NCI-H2029 (cell line): ENCODE measurements at regions not wholly inside any gene's neighbourhood (a gene's known extent, or its start where the extent isn't known, plus 50 kb on each side); places are given as distances from the start of the nearest gene placed in this dataset.
A peak's percentile ranks its signal among the peaks of the same experiment; 100 is the strongest.

ENCODE experiments used
- DNase-seq: peaks from one replicate; lab custom pipeline; 2025; lab: John Stamatoyannopoulos, UW

DNA sequence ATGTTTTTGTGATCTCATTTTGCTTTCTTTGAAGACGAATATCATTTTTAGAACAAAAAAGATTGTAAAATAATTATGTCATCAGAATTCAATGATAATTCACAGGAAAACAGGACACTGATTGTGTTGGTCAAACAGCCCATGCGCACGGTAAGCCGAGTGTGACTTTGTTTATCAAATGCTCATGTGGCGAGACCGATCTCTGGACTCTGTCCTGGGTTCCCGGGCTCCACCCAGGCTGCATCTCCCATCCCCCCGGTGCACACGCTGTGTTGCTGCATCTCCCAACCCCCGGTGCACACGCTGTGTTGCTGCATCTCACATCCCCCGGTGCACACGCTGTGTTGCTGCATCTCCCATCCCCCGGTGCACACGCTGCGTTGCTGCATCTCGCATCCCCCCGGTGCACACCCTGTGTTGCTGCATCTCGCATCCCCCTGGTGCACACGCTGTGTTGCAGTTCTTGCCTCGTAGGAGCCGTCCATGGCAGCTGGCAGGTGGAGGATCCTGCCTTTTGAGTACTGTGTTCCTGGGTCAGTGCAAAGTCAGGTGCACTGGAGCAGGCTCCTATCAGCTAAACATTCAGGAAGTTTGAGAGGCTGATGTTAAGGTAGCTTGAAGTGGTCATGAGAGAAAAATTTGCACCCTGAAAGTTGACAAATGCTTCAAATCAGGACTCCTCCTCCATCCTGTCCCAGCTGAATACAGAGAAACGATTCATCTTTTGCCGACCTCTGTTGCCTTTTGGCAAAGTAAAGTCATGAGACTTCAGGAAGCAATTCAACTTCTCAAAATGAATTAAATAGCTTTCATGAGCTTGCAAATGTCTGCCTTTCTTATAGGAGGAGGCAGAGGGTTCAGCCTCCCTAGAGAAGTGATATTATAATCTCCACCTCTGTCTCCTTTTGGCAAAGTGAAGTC, 77.1 kb upstream of the FRMD1 start:
- DNase-seq: no peak

GRCh38 chr6:168155193-168155592, 76.2 kb upstream of the FRMD1 start:
- DNase-seq: no peak

DNA sequence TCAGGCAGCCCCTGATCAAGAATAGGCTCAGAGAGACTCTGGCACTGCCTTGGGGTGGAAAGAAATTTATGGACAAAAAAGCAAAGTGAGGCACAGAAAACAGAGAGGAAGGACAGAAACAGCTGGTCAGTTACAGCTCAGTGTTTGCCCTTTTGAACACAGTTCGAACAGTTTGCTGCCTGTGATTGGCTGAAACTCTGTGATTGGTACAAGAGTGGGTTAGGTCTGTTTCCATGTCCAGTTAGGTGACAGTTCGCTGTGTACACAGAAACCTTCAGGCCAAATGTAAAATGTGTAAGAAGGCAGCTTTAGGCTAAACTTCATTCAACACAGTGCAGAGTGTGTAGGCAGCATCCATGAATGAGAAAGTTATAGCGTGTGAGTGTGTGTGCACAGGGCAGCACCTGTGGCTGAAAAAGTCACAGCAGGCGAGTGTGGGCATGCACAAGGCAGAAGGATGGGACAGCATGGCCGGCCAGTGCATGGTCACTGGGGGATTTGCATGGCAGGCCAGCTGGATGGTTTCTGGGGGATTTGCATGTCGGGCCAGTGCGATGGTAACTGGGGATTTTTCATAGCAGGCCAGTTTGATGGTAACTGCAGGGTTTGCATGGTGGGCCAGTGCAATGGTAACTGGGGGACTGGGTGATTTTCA, 75.4 kb upstream of the FRMD1 start:
- no peak for DNase-seq

GRCh38 chr6:168153553-168153952, 74.5 kb upstream of the FRMD1 start:
- DNase-seq: no peak

GRCh38 chr6:168152980-168153379, 74.0 kb upstream of the FRMD1 start:
- no peak for DNase-seq

DNA sequence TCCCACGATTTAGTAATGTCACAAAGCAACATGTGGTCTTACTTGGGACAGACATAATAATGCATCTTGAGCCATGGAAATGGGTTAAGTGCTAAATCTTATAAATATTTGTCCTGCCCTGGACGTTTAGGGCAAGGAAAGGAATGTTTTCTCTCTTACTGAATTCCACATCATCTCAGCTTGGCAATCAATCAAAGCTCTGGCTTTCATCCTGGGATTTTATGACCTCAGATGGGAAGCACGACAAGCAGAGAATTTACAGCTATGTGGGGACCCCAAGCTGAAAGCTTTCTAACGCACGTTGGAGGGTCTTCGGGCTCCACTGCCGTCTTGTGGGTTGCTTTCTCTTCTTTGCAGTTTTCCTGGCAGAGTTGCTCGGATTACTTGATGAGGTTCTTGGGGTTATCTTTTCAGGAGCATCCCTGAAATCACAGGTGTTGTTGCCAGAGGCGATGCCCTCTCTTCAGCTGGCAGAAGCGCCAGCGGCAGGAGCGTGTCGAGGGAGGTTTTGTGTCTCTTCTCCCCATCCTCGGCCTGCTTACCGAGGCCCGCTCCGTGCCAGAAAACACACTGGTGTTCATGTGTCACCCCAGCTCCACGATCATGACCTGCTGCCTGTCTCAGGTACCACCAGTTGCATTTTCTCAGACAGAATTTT, 73.4 kb upstream of the FRMD1 start:
- DNase-seq: no peak

GRCh38 chr6:168150551-168151320, 71.7 kb upstream of the FRMD1 start:
- no peak for DNase-seq

DNA sequence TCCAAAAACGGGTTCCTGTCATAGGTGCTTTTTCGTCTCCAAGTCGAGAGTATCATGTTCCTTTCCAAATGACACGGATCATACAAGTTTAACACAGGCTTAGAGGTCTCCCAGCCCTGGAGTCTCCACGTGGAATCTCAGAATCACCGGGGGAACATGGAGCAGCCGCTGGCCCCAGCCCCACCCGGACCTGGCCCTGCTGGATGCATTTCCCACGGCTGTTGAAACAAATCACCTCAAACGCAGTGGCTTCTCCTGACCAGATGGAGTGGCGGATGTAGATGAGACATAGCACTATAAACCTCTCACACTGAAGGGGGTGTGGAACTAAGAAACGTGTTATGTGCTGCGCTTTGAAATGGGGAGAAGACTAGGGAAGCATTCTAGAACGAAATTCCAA, 70.0 kb upstream of the FRMD1 start:
- no peak for DNase-seq

DNA sequence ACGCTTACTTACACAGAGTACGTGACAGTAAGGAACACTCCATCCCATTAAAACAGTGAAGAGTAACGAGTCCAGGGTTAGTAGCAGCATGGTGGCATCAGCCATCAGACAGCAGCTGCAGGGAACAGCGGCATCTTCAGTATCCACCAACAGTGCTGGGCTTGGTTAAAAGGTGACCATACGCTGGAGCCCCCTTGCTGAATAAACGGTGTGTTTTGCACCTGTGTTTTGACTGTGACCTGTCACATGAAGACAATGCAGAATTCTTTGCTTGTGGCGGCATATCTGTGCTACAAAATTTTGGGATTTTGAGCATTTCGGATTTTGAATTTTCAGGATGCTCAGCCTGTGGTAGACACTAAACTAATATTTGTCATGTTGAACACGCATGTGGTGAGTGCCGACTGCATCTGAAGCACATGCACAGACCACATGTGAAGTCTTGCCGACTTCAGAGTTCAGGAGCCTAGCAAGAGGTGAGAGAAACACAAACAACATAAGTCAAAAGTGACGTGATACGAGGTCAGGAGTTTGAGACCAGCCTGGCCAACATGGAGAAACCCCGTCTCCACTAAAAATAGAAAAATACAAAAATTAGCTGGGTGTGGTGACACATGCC, 69.3 kb upstream of the FRMD1 start:
- no peak for DNase-seq

GRCh38 chr6:168147205-168147738, 68.3 kb upstream of the FRMD1 start:
- DNase-seq: peak; percentile 58

GRCh38 chr6:168145747-168146596, 67.0 kb upstream of the FRMD1 start:
- DNase-seq: no peak

DNA sequence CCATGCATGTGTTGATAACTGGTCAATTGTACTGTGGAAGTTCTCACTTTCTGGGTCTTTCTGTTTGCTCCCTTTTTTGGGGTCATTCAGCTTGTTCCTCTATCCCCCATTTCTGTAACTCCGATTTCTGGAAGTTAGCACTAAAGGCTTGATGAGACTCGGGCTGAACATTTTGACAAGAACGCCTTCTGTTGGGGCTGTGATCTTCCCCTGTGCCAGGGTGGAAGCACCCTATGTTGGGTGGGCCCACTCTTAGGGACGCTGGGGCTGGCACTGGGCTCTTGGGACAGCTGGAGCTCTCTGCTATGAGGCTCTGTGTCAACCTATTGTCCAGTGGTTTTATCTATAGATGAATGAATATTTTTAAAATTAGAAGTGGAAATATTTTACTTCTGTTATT, 60.1 kb upstream of the FRMD1 start:
- DNase-seq: no peak

GRCh38 chr6:168138436-168138835, 59.4 kb upstream of the FRMD1 start:
- no peak for DNase-seq

DNA sequence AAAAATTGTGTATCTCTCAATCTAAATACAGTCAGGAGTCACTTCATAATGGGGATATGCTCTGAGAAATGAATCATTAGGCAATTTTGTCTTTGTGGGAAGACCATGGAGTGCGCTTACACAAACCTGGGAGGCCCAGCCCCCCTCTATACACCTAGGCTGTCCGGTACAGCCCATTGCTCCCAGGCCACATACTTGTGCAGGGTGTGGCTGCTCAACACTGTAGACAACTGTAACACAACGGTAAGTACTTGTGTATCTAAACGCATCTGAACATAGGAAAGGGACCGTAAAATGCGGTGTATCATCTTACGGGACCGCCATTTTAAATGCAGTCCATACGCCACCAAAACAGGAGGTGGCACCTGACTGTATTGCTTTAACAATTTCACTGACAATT, 58.0 kb upstream of the FRMD1 start:
- DNase-seq: no peak

GRCh38 chr6:168136622-168137021, 57.6 kb upstream of the FRMD1 start:
- DNase-seq: no peak

- DNase-seq: no peak
Measured at GRCh38 chr6:168136001-168136400, 57.0 kb upstream of the FRMD1 start.

GRCh38 chr6:168134560-168135201, 55.7 kb upstream of the FRMD1 start:
- no peak for DNase-seq

DNA sequence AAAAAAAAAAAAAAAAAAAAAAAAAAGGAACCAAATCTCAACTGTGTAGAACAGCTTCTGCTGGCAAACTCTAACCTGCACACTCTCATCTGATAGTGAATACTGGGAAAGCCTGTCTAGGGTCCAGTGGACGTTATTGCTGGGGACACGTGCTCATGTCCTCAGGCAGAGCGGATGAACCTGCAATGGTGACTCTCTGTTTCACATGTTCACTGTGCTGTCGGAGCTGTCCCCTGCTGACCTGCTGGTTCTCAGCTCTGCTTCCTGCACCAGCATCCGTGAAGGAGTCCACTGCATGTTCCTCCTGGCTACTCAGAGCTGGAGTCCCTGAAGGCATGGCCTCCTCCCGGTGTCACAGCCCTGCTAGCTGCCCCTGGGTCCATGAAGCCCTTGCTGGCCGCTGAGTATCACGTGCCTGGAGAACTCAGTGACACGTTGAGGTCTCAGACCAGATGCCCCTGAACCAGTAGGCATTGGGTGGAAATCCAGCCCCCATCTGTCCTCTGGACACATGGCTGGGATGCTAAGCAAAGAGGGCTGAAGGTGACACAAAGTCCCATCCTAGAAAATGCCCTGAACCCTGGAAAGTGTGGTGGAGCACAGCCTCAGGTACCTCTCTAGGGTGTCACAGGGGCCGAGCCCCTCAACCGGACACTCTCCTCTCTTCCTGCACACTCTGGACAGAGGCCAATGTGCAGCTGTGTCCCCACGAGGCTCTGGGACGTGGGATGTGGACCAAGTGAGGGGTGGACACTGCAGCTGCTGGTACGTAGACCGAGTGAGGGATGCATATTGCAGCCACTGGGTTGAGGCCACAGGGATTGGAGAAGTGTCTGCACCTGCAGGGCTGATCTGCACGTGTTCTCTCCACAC, 54.9 kb upstream of the FRMD1 start:
- DNase-seq: no peak

DNA sequence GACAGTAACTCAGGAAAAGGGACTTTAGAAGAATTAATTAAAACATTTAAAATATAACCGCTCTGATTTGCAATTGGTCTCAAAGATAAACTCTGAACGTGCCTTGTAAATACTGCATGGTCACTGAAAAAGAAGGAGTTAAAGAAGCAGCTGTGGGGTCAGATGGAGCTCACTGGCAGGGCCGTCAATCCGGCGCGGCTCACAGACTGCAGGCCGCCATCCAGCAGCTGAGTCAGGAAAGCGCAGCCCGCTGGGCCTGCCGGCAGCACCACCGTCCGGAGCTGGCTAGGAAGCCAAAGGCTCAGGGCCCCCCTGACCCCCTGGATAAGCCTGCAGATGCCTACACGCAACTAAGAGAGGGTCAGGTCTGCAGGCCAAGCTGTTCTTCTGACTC, 54.2 kb upstream of the FRMD1 start:
- no peak for DNase-seq
